Ovary (tissue), 7 donors: ENCODE measurements at regions not wholly inside any gene's neighbourhood (a gene's known extent, or its start where the extent isn't known, plus 50 kb on each side); places are given as distances from the start of the nearest gene placed in this dataset.

Experiments
- DNase-seq, 5 donors: peaks; one replicate each; pipeline ENCODE4 v3.0.0-alpha.2; 2019 to 2020
- H3K27ac ChIP-seq, 2 donors: fragments of 200-600 bp; one replicate each; pipeline versions ENCODE4 v1.5.1 to v1.8.0; 2019 to 2022
- H3K27me3 ChIP-seq: fragments of 200-600 bp; one replicate; pipeline ENCODE4 v1.8.0; 2022
- H3K36me3 ChIP-seq: fragments of 200-600 bp; sonication (generic); one replicate; pipeline ENCODE4 v1.5.1; 2019
- H3K4me1 ChIP-seq: one replicate; pipeline ENCODE4 v1.8.1; 2013; ENCODE audit warnings: mild to moderate bottlenecking, moderate library complexity; ENCODE audit not compliant: insufficient read depth
- H3K4me3 ChIP-seq: fragments of 200-600 bp; sonication (generic); one replicate; pipeline ENCODE4 v1.5.1; 2017
- H3K9me3 ChIP-seq, 2 donors: fragments of 200-600 bp in 1 of 2; sonication (generic) in 1 of 2; one replicate each; pipeline versions ENCODE4 v1.5.1 to v1.8.1; 2013 to 2019; ENCODE audit warnings: mild to moderate bottlenecking in 1 of 2, moderate library complexity in 1 of 2
- CTCF ChIP-seq, 3 donors: fragments of 450-650 bp in 2 of 3; fragments of 200-600 bp in 1 of 3; IDR thresholded peaks; one replicate each; pipeline versions ENCODE4 v1.5.1 to v1.8.0; 2016 to 2022; ENCODE audit warnings: antibody characterized with exemption in 3 of 3, mild to moderate bottlenecking in 1 of 3
- EP300 ChIP-seq: sonication (generic); formaldehyde crosslinking; IDR thresholded peaks from one replicate; pipeline ENCODE4 v1.6.1; 2017; ENCODE audit warnings: antibody characterized with exemption
- POLR2A ChIP-seq: fragments of 450-650 bp; IDR thresholded peaks from one replicate; pipeline ENCODE4 v1.6.1; 2017; ENCODE audit warnings: antibody characterized with exemption, mild to moderate bottlenecking, moderate library complexity
- WGBS, 3 donors: extraction: QIAGEN DNeasy Blood & Tissue Kit in 1 of 3; methylation state at CpG; one replicate each; pipeline versions ENCODE4 v1.1.5 to v1.1.7; 2013 to 2017; 5-methylcytosine and 5-hydroxymethylcytosine counted together
- intact Hi-C, 4 donors: fragments of 100-400 bp; cut with DNase I; formaldehyde crosslinking; loops; one replicate each; pipeline versions ENCODE4 v1.11.0 to v1.15.1; 2022 to 2023
- donor health status: DM: no; HTN: no; CAD: no; lungs with moderate emphysema.
- donor health status: DM: no; HTN: no; CAD: no.
- donor health status: Bipolar disorder and iron deficiency.
- donor health status: DM: no; HTN: no; CAD: no.
- donor health status: DM: yes; HTN: yes; CAD: no.

GRCh38 chr12:4223273-4223845 lies 50.2 kb upstream of the CCND2 start:
- Histone ChIP-seq H3K27me3 (no peaks in the 10 kb centered on the region), H3K36me3 (no peaks in the 10 kb centered on the region), H3K4me3 (no peak overlapping the region), H3K27ac (no peak overlapping the region), H3K4me1 (no peaks in the 10 kb centered on the region), H3K9me3 (no peaks in the 10 kb centered on the region)
- intact Hi-C loops = no loop called here
- DNase-seq = no peak
- 77 to 92% (median 91%) methylated on average over 4 of the region's 4 CpGs for WGBS, 3 donors
- TF ChIP-seq POLR2A (no peak), EP300 (no peak), CTCF (IDR thresholded peaks at IDR 0.05) (no peak)

GRCh38 chr12:4221258-4221620 lies 52.3 kb upstream of the CCND2 start:
- H3K4me1 ChIP-seq = no peaks in the 10 kb centered on the region
- intact Hi-C loops = no loop called here
- DNase-seq = no peak
- no peak overlapping the region for H3K4me3 ChIP-seq
- H3K36me3 ChIP-seq = no peaks in the 10 kb centered on the region
- H3K27me3 ChIP-seq = no peaks in the 10 kb centered on the region
- TF ChIP-seq CTCF (IDR thresholded peaks at IDR 0.05) (no peak), EP300 (no peak), POLR2A (no peak)
- H3K27ac ChIP-seq = no peak overlapping the region
- no peaks in the 10 kb centered on the region for H3K9me3 ChIP-seq

GRCh38 chr12:4220536-4221257 lies 52.9 kb upstream of the CCND2 start:
- TF ChIP-seq EP300 (no peak), CTCF (IDR thresholded peaks at IDR 0.05) (no peak), POLR2A (no peak)
- no peaks in the 10 kb centered on the region for H3K9me3 ChIP-seq
- H3K36me3 ChIP-seq = no peaks in the 10 kb centered on the region
- DNase-seq = no peak
- no peak overlapping the region for H3K4me3 ChIP-seq
- no peaks in the 10 kb centered on the region for H3K4me1 ChIP-seq
- H3K27me3 ChIP-seq = no peaks in the 10 kb centered on the region
- 71 to 75% (median 75%) methylated on average over 7 of the region's 7 CpGs for WGBS, 3 donors
- H3K27ac ChIP-seq = no peak overlapping the region
- intact Hi-C loops = no loop called here

GRCh38 chr12:4217091-4217490 lies 56.5 kb upstream of the CCND2 start:
- Histone ChIP-seq H3K36me3 (no peaks in the 10 kb centered on the region), H3K4me3 (no peak overlapping the region), H3K27me3 (no peaks in the 10 kb centered on the region), H3K4me1 (no peaks in the 10 kb centered on the region), H3K9me3 (no peaks in the 10 kb centered on the region), H3K27ac (no peak overlapping the region)
- DNase-seq = no peak
- 69 to 75% (median 71%) methylated on average over 6 of the region's 6 CpGs for WGBS, 3 donors
- intact Hi-C loops = no loop called here
- TF ChIP-seq POLR2A (no peak), CTCF (IDR thresholded peaks at IDR 0.05) (no peak), EP300 (no peak)
